ENCODE measurements at regions not wholly inside any gene's neighbourhood (a gene's known extent, or its start where the extent isn't known, plus 50 kb on each side); places are given as distances from the start of the nearest gene placed in this dataset.

DNA sequence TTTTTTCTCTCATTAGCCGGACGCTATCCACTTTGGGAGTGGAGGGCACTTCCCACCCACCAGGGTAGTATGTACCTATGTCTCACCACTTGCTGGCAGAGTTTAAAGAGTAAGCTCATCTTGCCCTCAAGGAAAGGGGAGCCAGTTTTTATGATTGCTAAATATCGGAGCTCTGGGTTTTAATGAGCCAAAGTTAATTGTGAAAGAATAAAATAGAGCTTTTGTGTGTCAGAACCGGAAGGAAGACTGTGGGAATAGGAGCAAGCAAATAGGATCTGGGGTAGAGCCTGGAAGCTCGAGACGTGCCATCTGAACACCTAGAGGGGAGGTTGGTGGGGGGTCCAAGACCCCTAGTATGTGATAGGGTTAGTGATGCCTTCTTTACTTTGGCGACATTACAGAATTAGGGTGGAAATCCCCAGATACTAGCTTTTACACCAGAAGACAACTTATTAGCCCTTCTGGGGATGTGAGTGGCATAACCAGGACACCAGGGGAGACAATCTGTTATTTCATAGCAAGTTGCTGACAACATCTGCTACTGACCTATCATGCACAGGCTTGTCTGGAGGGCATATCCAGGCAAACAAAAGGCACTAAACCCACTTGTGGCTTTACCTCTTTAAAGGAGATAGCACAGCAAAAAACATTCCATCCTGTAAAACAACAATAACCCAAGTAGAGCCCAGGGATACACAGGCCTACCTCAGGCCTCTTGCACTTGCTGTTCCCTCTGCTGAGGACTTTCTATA is 333.8 kb downstream of the ZNF621 start (continued):
- TF ChIP-seq, protein P1, sequence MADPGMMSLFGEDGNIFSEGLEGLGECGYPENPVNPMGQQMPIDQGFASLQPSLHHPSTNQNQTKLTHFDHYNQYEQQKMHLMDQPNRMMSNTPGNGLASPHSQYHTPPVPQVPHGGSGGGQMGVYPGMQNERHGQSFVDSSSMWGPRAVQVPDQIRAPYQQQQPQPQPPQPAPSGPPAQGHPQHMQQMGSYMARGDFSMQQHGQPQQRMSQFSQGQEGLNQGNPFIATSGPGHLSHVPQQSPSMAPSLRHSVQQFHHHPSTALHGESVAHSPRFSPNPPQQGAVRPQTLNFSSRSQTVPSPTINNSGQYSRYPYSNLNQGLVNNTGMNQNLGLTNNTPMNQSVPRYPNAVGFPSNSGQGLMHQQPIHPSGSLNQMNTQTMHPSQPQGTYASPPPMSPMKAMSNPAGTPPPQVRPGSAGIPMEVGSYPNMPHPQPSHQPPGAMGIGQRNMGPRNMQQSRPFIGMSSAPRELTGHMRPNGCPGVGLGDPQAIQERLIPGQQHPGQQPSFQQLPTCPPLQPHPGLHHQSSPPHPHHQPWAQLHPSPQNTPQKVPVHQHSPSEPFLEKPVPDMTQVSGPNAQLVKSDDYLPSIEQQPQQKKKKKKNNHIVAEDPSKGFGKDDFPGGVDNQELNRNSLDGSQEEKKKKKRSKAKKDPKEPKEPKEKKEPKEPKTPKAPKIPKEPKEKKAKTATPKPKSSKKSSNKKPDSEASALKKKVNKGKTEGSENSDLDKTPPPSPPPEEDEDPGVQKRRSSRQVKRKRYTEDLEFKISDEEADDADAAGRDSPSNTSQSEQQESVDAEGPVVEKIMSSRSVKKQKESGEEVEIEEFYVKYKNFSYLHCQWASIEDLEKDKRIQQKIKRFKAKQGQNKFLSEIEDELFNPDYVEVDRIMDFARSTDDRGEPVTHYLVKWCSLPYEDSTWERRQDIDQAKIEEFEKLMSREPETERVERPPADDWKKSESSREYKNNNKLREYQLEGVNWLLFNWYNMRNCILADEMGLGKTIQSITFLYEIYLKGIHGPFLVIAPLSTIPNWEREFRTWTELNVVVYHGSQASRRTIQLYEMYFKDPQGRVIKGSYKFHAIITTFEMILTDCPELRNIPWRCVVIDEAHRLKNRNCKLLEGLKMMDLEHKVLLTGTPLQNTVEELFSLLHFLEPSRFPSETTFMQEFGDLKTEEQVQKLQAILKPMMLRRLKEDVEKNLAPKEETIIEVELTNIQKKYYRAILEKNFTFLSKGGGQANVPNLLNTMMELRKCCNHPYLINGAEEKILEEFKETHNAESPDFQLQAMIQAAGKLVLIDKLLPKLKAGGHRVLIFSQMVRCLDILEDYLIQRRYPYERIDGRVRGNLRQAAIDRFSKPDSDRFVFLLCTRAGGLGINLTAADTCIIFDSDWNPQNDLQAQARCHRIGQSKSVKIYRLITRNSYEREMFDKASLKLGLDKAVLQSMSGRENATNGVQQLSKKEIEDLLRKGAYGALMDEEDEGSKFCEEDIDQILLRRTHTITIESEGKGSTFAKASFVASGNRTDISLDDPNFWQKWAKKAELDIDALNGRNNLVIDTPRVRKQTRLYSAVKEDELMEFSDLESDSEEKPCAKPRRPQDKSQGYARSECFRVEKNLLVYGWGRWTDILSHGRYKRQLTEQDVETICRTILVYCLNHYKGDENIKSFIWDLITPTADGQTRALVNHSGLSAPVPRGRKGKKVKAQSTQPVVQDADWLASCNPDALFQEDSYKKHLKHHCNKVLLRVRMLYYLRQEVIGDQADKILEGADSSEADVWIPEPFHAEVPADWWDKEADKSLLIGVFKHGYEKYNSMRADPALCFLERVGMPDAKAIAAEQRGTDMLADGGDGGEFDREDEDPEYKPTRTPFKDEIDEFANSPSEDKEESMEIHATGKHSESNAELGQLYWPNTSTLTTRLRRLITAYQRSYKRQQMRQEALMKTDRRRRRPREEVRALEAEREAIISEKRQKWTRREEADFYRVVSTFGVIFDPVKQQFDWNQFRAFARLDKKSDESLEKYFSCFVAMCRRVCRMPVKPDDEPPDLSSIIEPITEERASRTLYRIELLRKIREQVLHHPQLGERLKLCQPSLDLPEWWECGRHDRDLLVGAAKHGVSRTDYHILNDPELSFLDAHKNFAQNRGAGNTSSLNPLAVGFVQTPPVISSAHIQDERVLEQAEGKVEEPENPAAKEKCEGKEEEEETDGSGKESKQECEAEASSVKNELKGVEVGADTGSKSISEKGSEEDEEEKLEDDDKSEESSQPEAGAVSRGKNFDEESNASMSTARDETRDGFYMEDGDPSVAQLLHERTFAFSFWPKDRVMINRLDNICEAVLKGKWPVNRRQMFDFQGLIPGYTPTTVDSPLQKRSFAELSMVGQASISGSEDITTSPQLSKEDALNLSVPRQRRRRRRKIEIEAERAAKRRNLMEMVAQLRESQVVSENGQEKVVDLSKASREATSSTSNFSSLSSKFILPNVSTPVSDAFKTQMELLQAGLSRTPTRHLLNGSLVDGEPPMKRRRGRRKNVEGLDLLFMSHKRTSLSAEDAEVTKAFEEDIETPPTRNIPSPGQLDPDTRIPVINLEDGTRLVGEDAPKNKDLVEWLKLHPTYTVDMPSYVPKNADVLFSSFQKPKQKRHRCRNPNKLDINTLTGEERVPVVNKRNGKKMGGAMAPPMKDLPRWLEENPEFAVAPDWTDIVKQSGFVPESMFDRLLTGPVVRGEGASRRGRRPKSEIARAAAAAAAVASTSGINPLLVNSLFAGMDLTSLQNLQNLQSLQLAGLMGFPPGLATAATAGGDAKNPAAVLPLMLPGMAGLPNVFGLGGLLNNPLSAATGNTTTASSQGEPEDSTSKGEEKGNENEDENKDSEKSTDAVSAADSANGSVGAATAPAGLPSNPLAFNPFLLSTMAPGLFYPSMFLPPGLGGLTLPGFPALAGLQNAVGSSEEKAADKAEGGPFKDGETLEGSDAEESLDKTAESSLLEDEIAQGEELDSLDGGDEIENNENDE (IDR thresholded peaks at IDR 0.05; ENCODE audit: insufficient replicate concordance, low read length) = no peak
- no peak for TF ChIP-seq SP1 (IDR thresholded peaks at IDR 0.05; ENCODE audit: low read depth, low read length)
- TF ChIP-seq FOSL1 (IDR thresholded peaks at IDR 0.05; ENCODE audit: insufficient read depth, low read depth, low read length) = no peak
- no peak for TF ChIP-seq TEAD4 (IDR thresholded peaks at IDR 0.05; ENCODE audit: low read depth, low read length)
- TF ChIP-seq, protein P2, sequence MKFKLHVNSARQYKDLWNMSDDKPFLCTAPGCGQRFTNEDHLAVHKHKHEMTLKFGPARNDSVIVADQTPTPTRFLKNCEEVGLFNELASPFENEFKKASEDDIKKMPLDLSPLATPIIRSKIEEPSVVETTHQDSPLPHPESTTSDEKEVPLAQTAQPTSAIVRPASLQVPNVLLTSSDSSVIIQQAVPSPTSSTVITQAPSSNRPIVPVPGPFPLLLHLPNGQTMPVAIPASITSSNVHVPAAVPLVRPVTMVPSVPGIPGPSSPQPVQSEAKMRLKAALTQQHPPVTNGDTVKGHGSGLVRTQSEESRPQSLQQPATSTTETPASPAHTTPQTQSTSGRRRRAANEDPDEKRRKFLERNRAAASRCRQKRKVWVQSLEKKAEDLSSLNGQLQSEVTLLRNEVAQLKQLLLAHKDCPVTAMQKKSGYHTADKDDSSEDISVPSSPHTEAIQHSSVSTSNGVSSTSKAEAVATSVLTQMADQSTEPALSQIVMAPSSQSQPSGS (IDR thresholded peaks at IDR 0.05; ENCODE audit: low read length) = no peak
- no peak for TF ChIP-seq NANOG (IDR thresholded peaks at IDR 0.05; ENCODE audit: insufficient read depth, low read depth, low read length, poor library complexity, severe bottlenecking)
- TF ChIP-seq, protein P3, sequence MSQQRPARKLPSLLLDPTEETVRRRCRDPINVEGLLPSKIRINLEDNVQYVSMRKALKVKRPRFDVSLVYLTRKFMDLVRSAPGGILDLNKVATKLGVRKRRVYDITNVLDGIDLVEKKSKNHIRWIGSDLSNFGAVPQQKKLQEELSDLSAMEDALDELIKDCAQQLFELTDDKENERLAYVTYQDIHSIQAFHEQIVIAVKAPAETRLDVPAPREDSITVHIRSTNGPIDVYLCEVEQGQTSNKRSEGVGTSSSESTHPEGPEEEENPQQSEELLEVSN (IDR thresholded peaks at IDR 0.05) = no peak
- no peak for TF ChIP-seq BACH1 (IDR thresholded peaks at IDR 0.05; ENCODE audit: low read length)
